GM19239 (cell line): ENCODE measurements at regions not wholly inside any gene's neighbourhood (a gene's known extent, or its start where the extent isn't known, plus 50 kb on each side); places are given as distances from the start of the nearest gene placed in this dataset.

Experiments
- DNase-seq: peaks from one replicate; pipeline ENCODE4 v3.0.0; 2011; ENCODE audit warnings: low spot score; ENCODE audit not compliant: insufficient read length
- FAIRE-seq: peaks from 2 replicates; lab custom pipeline; 2011; peaks lifted over from hg19 to GRCh38; lab: Jason Lieb, UNC

GRCh38 chr13:61052175-61052574, 363.5 kb downstream of the PCDH20 start:
- DNase-seq: no peak
- FAIRE-seq: no peak

- DNase-seq: no peak
- FAIRE-seq: no peak
Measured at GRCh38 chr13:61045251-61045650, 370.4 kb downstream of the PCDH20 start.

- DNase-seq: no peak
- FAIRE-seq: no peak
Measured at GRCh38 chr13:61040181-61040580, 375.5 kb downstream of the PCDH20 start.

GRCh38 chr13:61039302-61039701, 376.3 kb downstream of the PCDH20 start:
- FAIRE-seq: no peak
- DNase-seq: no peak

DNA sequence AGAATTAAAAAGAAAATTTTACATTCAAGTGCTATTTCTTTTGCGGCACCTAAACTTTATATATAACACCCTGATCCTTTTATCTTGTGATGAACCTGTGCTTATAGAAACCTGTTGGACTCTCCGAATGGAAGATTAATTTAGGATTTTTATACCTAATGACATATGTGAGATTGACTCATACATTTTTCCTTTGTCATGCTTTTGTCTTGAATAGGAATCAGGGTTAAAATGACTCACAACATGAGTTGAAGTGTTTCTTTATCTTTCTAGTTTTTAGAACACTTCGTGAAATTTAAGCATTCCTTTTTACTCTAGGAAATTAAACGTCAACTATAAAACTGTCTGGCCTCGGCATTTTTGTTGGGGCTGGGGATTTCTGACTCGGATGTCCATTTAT, 378.9 kb downstream of the PCDH20 start:
- DNase-seq: no peak
- no peak for FAIRE-seq

GRCh38 chr13:61030445-61030844, 385.2 kb downstream of the PCDH20 start:
- DNase-seq: no peak

DNA sequence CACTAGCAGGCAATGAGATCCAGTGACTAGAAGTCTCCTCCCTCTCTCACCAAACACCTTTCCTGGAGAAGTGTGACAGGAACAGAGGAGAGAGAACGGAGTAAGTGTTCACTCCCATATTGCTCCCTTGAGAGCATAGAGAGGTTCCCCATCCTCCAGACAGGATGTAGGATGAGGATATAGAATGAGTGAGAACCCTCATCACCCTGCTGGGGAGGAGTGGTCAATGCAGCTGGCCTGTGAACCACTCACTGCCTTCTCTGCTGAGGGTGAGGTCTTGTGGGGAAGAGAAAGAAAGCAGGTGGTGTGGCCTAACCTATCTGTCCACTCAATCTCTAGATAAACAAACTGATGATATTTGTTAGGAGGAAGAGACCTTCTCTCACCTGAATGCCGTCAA, 386.6 kb downstream of the PCDH20 start:
- DNase-seq (no peak), FAIRE-seq (no peak)

More at GRCh38 chr13:61030445-61030844, 385.2 kb downstream of the PCDH20 start:
- FAIRE-seq: no peak

DNA sequence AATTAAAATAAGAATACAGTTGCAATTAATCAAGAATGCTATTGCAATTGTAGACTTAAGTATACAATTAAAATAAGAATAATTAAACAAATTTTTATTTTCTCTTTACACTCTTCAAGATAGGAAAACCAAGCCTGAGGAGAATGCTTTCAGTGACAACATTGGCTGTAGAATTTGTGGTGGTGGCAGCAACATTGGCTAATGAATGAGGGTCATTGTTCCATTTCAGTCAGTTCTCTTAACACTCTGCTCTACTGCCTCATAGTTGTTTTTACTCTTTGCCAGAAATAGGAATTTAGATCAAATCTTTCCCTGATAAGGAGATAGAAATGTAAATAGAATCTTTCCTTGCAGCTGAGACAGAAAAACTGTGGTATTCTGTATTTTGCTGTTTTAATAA, 391.6 kb downstream of the PCDH20 start:
- FAIRE-seq: no peak
- no peak for DNase-seq

GRCh38 chr13:61021838-61022237, 393.8 kb downstream of the PCDH20 start:
- FAIRE-seq (no peak), DNase-seq (no peak)

GRCh38 chr13:61013796-61014195, 401.9 kb downstream of the PCDH20 start:
- DNase-seq (no peak), FAIRE-seq (no peak)

DNA sequence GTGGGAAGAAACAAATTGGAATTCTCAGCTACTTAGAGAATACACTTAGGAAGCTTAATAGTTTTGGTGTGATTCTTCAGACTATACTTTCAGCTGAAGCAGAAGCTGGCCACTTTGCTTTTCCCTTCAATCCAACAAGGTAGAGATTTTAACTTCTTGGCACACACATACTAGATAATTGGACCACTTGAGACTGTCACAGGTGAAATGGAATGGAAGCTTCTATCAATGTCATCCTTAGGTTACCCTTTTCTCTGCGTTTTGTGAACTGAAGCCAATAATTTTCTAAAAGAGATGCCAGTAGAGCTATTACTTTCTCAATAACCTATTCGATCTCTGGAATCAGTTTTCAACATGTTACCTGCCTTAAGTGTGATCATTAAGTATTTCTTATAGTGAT, 405.3 kb downstream of the PCDH20 start:
- FAIRE-seq (no peak), DNase-seq (no peak)

- no peak for FAIRE-seq
Measured at GRCh38 chr13:61002686-61003085, 413.0 kb downstream of the PCDH20 start.

GRCh38 chr13:60990032-60990733, 425.5 kb downstream of the PCDH20 start:
- FAIRE-seq (no peak), DNase-seq (no peak)

More at GRCh38 chr13:61002686-61003085, 413.0 kb downstream of the PCDH20 start:
- no peak for DNase-seq

DNA sequence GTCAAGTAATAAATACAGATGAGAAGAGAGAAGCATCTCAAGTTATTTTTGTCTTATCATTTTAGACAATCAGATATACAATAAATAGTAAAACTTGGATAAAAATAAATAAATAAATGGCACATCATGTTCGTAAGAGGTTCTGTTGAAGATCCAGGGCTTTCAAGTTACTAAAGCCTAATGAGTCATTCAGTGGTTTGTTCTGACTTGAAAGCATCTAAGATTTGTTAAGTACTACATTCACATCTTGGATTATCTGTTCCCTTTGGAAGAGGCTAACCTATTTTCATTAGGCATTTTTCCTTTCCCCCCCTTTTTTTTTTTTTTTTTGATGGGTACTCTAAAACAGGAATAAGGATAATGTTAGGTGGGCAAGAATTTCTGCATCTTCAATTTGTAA, 429.3 kb downstream of the PCDH20 start:
- DNase-seq: no peak
- FAIRE-seq: no peak

DNA sequence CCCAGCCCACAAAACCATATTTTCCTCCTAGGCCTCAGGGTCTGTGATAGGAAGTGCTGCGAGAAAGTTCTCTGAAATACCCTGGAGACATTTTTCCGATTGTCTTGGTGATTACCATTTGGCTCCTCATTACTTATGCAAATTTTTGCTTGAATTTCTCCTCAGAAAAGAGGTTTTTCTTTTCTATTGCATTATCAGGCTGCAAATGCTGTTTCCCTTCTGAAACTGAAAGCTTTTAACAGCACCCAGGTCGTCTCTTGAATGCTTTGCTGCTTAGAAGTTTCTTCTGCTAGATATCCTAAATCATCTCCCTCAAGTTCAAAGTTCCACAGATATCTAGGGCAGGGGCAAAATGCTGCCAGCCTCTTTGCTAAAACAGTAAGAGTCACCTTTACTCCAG, 434.2 kb downstream of the PCDH20 start:
- no peak for DNase-seq
- FAIRE-seq: no peak

- FAIRE-seq (no peak), DNase-seq (no peak)
Measured at GRCh38 chr13:60976367-60976766, 439.3 kb downstream of the PCDH20 start.

GRCh38 chr13:60974296-60974695, 441.4 kb downstream of the PCDH20 start:
- no peak for DNase-seq
- no peak for FAIRE-seq

DNA sequence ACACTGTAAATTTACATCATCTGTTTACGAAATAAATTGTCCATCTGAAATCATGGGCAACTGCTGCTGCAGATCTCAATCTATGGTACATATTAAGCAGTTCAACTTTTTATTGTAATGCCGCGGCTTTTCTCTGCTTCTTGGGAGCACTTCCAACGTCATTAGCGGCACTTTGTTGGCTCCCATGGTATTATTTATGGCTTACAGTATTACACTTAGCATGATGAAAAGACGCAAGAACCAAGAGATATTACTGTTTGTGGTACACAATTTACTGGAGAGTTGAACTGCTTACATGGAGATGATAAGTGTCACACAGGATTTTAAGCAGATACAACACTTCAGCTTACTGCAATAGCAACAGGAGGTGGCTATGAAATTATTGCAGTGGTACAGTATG, 442.1 kb downstream of the PCDH20 start:
- FAIRE-seq (no peak), DNase-seq (no peak)

DNA sequence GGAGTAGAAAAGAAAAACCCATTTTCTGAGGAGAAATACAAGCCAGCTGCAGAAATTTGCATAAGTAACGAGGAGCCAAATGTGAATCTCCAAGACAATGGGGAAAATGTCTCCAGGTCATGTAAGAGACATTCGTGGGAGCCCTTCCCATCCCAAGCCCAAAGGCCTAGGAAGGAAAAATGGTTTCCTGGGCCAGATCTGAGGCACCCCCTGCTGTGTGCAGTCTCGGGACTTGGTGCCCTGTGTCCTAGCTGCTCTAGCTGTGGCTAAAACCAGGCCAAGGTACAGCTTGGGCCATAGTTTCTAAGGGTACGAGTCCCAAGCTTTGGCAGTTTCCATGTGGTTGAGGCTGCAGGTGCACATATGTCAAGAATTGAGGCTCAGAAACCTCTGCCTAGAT, 444.9 kb downstream of the PCDH20 start:
- no peak for DNase-seq
- FAIRE-seq: no peak

DNA sequence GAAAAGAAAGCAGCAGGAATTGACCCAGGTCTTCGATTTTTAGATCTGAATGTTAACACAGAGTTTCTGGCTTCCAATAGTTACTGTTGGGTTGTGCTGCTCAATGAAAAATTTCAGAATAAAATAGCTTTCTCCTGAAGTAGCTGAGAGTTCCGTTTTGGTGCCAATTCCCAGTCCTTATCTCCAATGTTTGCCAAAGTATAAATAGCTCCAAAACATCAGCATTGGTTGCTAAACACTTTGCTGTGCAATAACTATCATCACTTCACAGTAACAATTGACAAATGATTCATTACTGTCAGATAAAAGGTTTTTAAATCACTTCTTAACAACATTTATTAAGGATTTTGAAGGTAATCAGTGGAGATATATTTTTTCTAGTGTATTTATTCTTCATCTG, 446.0 kb downstream of the PCDH20 start:
- DNase-seq: no peak
- FAIRE-seq: no peak

DNA sequence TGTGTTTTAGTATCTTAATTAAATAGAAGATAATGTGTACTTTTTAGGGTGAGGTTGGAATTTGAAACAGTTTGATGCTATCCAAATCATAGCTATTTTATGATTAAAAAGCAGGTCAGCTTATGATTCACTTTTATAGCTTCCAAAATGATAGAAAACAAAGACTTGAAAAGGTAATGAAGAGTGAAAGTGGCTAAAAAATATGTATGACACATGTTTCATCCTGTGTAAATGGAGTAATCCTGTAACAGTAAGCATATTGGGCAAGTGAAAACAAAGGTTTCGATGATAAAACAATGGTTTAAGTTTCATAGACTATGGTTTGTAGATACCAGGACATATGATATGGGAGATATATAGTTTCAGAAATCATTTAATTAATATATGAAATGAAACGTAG, 456.2 kb downstream of the PCDH20 start:
- DNase-seq (no peak), FAIRE-seq (no peak)

DNA sequence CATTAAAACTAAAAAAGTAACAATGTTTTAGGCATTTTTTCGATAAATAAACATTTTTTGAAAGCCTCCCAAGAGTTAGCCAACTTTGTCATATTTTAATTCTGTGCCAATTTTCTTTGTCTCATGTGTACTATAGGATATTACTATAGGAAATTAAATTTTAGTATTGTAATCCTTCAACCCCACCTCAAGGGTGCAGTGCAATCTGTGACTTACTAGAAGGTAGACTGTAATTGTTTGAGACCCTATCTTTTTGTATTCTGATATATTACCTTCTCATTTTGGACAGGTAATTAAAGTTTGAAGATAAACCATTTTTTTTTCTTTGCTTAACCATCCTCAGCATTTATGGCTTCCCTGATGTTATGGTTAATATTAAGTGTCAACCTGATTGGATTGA, 457.8 kb downstream of the PCDH20 start:
- no peak for FAIRE-seq
- DNase-seq: no peak
